CD4-positive, CD25-positive, alpha-beta regulatory T cell (primary cell): ENCODE measurements at regions not wholly inside any gene's neighbourhood (a gene's known extent, or its start where the extent isn't known, plus 50 kb on each side); places are given as distances from the start of the nearest gene placed in this dataset.

Source experiments
- ATAC-seq, 2 donors: fragments of 150-1000 bp; cut with Tn5 transposase; one replicate each; pipeline ENCODE4 v1.10.0; 2021; ENCODE audit warnings: low read depth in 2 of 2, moderate number of reproducible peaks in 2 of 2, moderate library complexity in 1 of 2
- DNase-seq, 3 donors: peaks; one replicate each; pipeline versions ENCODE4 v3.0.0 to v3.0.0-alpha.2; 2012 to 2022; ENCODE audit warnings: mixed read lengths in 1 of 3
- H3K27ac ChIP-seq: one replicate; pipeline ENCODE4 v1.7.0; 2013; ENCODE audit warnings: mild to moderate bottlenecking, low read length; ENCODE audit not compliant: insufficient read depth, poor library complexity, severe bottlenecking
- H3K27me3 ChIP-seq: one replicate; pipeline ENCODE4 v1.7.0; 2013; ENCODE audit warnings: low read length; ENCODE audit not compliant: control insufficient read depth, insufficient read depth
- H3K36me3 ChIP-seq: one replicate; pipeline ENCODE4 v1.7.0; 2013; ENCODE audit warnings: mild to moderate bottlenecking, low read length, moderate library complexity; ENCODE audit not compliant: control insufficient read depth, insufficient read depth
- H3K4me1 ChIP-seq: 2 replicates; pipeline ENCODE4 v1.7.0; 2013; ENCODE audit warnings: mild to moderate bottlenecking, low read length; ENCODE audit not compliant: insufficient read depth, control insufficient read depth, poor library complexity, severe bottlenecking
- H3K4me3 ChIP-seq: one replicate; pipeline ENCODE4 v1.7.0; 2013; ENCODE audit warnings: low read depth, mild to moderate bottlenecking, low read length, moderate library complexity
- H3K9me3 ChIP-seq, 2 experiments: 1 replicate in 1 of 2; 2 replicates in 1 of 2; pipeline ENCODE4 v1.7.0; 2013; ENCODE audit warnings: low read length in 2 of 2, mild to moderate bottlenecking in 1 of 2, moderate library complexity in 1 of 2; ENCODE audit not compliant: control insufficient read depth in 2 of 2
- H3K27ac Mint-ChIP-seq, 3 donors: one replicate each; pipeline ENCODE4 v1.8.0; 2020 to 2022; ENCODE audit warnings: mild to moderate bottlenecking in 3 of 3, mixed read lengths in 3 of 3, moderate library complexity in 2 of 3
- H3K27me3 Mint-ChIP-seq: one replicate; pipeline ENCODE4 v1.8.0; 2022; ENCODE audit warnings: mild to moderate bottlenecking, mixed read lengths
- H3K36me3 Mint-ChIP-seq: one replicate; pipeline ENCODE4 v1.8.0; 2020; ENCODE audit warnings: mixed read lengths
- H3K4me1 Mint-ChIP-seq, 4 donors: one replicate each; pipeline ENCODE4 v1.8.0; 2020 to 2022; ENCODE audit warnings: mixed read lengths in 4 of 4, mild to moderate bottlenecking in 1 of 4
- H3K4me3 Mint-ChIP-seq, 4 donors: one replicate each; pipeline ENCODE4 v1.8.0; 2020 to 2022; ENCODE audit warnings: mild to moderate bottlenecking in 4 of 4, mixed read lengths in 4 of 4, moderate library complexity in 3 of 4
- H3K9me3 Mint-ChIP-seq, 7 donors: one replicate each; pipeline ENCODE4 v1.8.0; 2020 to 2022; ENCODE audit warnings: mixed read lengths in 7 of 7, mild to moderate bottlenecking in 3 of 7, moderate library complexity in 2 of 7

- Mint-ChIP-seq H3K27ac (no peak overlapping the region), H3K9me3 (peaks cover 0 to under 1% (median 0%) of the 10 kb centered on the region in 7 donors), H3K4me3 (no peak overlapping the region), H3K27me3 (peaks cover 24% of the 10 kb centered on the region), H3K36me3 (no peaks in the 10 kb centered on the region), H3K4me1 (no peaks in the 10 kb centered on the region)
- Histone ChIP-seq H3K36me3 (no peaks in the 10 kb centered on the region), H3K27me3 (peaks cover 9% of the 10 kb centered on the region), H3K9me3 (no peaks in the 10 kb centered on the region), H3K4me1 (no peaks in the 10 kb centered on the region), H3K27ac (no peak overlapping the region), H3K4me3 (no peak overlapping the region)
- ATAC-seq (no peak), DNase-seq (no peak)
Observed at GRCh38 chr6:137434640-137435039, 59.6 kb downstream of the OLIG3 start.

GRCh38 chr6:137432054-137432611, 62.1 kb downstream of the OLIG3 start:
- Mint-ChIP-seq H3K27me3 (peaks cover 29% of the 10 kb centered on the region), H3K27ac (no peak overlapping the region), H3K9me3 (no peaks in the 10 kb centered on the region), H3K4me3 (no peak overlapping the region), H3K4me1 (no peaks in the 10 kb centered on the region), H3K36me3 (no peaks in the 10 kb centered on the region)
- Histone ChIP-seq H3K36me3 (no peaks in the 10 kb centered on the region), H3K27me3 (peaks cover 9% of the 10 kb centered on the region), H3K4me1 (no peaks in the 10 kb centered on the region), H3K9me3 (no peaks in the 10 kb centered on the region), H3K4me3 (no peak overlapping the region), H3K27ac (no peak overlapping the region)
- ATAC-seq (no peak), DNase-seq (no peak)

- H3K4me1 ChIP-seq, result no peaks in the 10 kb centered on the region
- Mint-ChIP-seq H3K4me1 (peaks cover 0 to 1% (median under 1%) of the 10 kb centered on the region in 4 donors), H3K9me3 (peaks cover 0 to under 1% (median 0%) of the 10 kb centered on the region in 7 donors), H3K27me3 (peaks cover 36% of the 10 kb centered on the region), H3K36me3 (no peaks in the 10 kb centered on the region), H3K27ac (peak overlapping the region in 1 of 3 donors; percentile 38), H3K4me3 (no peak overlapping the region)
- no peaks in the 10 kb centered on the region for H3K9me3 ChIP-seq
- no peaks in the 10 kb centered on the region for H3K36me3 ChIP-seq
- DNase-seq (no peak), ATAC-seq (no peak)
- no peak overlapping the region for H3K27ac ChIP-seq
- H3K4me3 ChIP-seq, result no peak overlapping the region
- peaks cover 9% of the 10 kb centered on the region for H3K27me3 ChIP-seq
Observed at GRCh38 chr6:137430954-137431353, 63.2 kb downstream of the OLIG3 start.

DNA sequence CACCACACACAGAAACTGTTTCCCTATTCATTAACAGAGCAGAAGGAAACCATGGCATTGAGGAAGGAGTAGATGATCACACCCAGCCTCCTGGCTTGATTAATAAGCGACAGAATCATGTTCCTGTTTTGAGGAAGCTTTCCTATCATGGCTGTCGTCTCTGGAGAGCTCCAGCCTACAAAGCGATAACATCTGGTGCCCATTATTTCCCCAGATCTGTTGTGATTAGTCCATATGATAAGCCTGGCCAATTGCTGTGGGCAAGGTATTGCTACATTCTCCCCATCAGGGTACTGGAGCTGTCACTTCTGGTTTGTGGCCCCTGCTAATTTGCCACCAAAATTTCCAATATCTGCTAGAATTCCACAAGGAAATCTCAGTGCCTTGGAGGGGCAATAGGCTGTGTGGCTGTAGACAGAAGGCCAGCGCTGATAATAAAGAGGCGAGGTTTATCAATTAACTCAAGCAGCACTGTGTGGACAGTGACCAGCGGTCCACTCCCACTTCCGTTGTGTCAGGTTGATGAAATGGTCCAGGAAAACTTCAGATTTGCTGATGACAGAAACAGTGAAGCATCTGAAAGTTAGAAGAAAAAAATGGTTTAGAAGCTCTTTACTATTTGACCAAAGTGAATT, 66.4 kb downstream of the OLIG3 start:
- Mint-ChIP-seq H3K27me3 (peaks cover 28% of the 10 kb centered on the region), H3K9me3 (peaks cover 0 to 2% (median 0%) of the 10 kb centered on the region in 7 donors), H3K36me3 (no peaks in the 10 kb centered on the region), H3K27ac (no peak overlapping the region), H3K4me3 (no peak overlapping the region), H3K4me1 (peaks cover 6 to 29% (median 14%) of the 10 kb centered on the region in 4 donors)
- Histone ChIP-seq H3K36me3 (no peaks in the 10 kb centered on the region), H3K9me3 (no peaks in the 10 kb centered on the region), H3K4me1 (peaks cover 6% of the 10 kb centered on the region), H3K27me3 (peaks cover 3% of the 10 kb centered on the region), H3K27ac (no peak overlapping the region), H3K4me3 (no peak overlapping the region)
- no peak for DNase-seq
- no peak for ATAC-seq

DNA sequence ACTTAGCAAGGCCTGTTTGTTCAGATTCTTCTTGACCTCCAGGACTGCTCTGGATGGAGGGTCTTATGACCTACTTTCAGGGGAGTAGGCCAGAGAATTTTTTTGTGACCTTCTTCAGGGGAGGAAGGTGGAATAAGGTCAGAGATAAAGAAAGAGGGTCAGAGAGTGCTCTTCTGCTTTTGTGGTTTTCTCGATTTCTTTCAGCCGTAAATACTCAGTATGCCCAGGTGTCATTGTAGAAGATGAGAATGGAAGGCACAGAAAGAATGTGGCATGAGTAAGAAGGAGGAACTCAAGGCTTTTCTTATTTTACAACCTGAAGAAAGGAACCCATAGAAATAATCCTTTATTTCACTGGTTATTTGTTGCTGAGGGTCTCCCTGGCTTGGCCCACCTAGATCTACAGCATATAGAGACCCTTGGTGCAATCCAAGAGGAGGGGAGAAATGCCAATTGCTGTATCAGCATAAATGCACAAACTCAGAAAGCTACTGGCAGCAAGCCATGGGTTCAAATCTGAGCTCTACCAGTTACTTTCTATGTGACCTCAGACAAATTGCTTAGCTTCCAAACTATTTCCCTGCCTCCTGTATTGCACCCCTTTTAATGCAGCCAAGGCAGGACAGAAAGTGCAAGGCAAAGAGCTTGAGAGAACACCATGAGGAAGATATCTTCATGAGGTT, 68.0 kb downstream of the OLIG3 start:
- Histone ChIP-seq H3K4me3 (no peak overlapping the region), H3K27ac (no peak overlapping the region), H3K9me3 (no peaks in the 10 kb centered on the region), H3K4me1 (peaks cover 6% of the 10 kb centered on the region), H3K36me3 (no peaks in the 10 kb centered on the region), H3K27me3 (no peaks in the 10 kb centered on the region)
- H3K4me3 Mint-ChIP-seq, result no peak overlapping the region
- ATAC-seq (no peak), DNase-seq (no peak)
- H3K27me3 Mint-ChIP-seq, result peaks cover 20% of the 10 kb centered on the region
- H3K27ac Mint-ChIP-seq, result peak overlapping the region in 2 of 3 donors; percentile 52 to 56
- peaks cover 6 to 31% (median 14%) of the 10 kb centered on the region in 4 donors for H3K4me1 Mint-ChIP-seq
- H3K9me3 Mint-ChIP-seq, result peaks cover 0 to 2% (median 0%) of the 10 kb centered on the region in 7 donors
- no peaks in the 10 kb centered on the region for H3K36me3 Mint-ChIP-seq

- no peaks in the 10 kb centered on the region for H3K27me3 ChIP-seq
- H3K27ac ChIP-seq, result no peak overlapping the region
- Mint-ChIP-seq H3K9me3 (peaks cover 0 to 2% (median 0%) of the 10 kb centered on the region in 7 donors), H3K27ac (peak overlapping the region in 1 of 3 donors; percentile 33), H3K27me3 (peaks cover 8% of the 10 kb centered on the region), H3K36me3 (no peaks in the 10 kb centered on the region), H3K4me3 (peak overlapping the region in 1 of 4 donors; percentile 34), H3K4me1 (peaks cover 6 to 31% (median 14%) of the 10 kb centered on the region in 4 donors)
- H3K4me3 ChIP-seq, result peak overlapping the region; percentile 6
- H3K36me3 ChIP-seq, result no peaks in the 10 kb centered on the region
- ATAC-seq, result no peak
- H3K4me1 ChIP-seq, result peaks cover 6% of the 10 kb centered on the region
- peak in 2 of 3 donors; percentile 4 to 50 for DNase-seq
- H3K9me3 ChIP-seq, result no peaks in the 10 kb centered on the region
Observed at GRCh38 chr6:137424251-137424650, 69.9 kb downstream of the OLIG3 start.

GRCh38 chr6:137423451-137424168, 70.6 kb downstream of the OLIG3 start:
- peaks cover 0 to 2% (median 0%) of the 10 kb centered on the region in 7 donors for H3K9me3 Mint-ChIP-seq
- no peak overlapping the region for H3K27ac Mint-ChIP-seq
- no peaks in the 10 kb centered on the region for H3K27me3 ChIP-seq
- peaks cover 6% of the 10 kb centered on the region for H3K4me1 ChIP-seq
- H3K9me3 ChIP-seq, result no peaks in the 10 kb centered on the region
- no peaks in the 10 kb centered on the region for H3K36me3 ChIP-seq
- no peak overlapping the region for H3K4me3 ChIP-seq
- H3K4me1 Mint-ChIP-seq, result peaks cover 6 to 31% (median 14%) of the 10 kb centered on the region in 4 donors
- no peaks in the 10 kb centered on the region for H3K36me3 Mint-ChIP-seq
- no peak overlapping the region for H3K4me3 Mint-ChIP-seq
- no peak overlapping the region for H3K27ac ChIP-seq
- H3K27me3 Mint-ChIP-seq, result peaks cover 12% of the 10 kb centered on the region
- no peak for ATAC-seq
- DNase-seq, result no peak
